IPS-NIHi11 (cell line): ENCODE measurements at regions not wholly inside any gene's neighbourhood (a gene's known extent, or its start where the extent isn't known, plus 50 kb on each side); places are given as distances from the start of the nearest gene placed in this dataset.
"Not testable (repeated sequence)": the region's sequence is repeated elsewhere in the genome, so short reads cannot be mapped to it uniquely, and the experiment has no call there.

Experiments
- DNase-seq: peaks from one replicate; pipeline ENCODE4 v3.0.0; 2012; ENCODE audit warnings: mixed read lengths, low spot score

- DNase-seq = no peak
These were observed 286.4 kb downstream of the PRDM5 start for GRCh38 chr4:120636120-120636630.

- DNase-seq = no peak
These were observed 288.7 kb downstream of the PRDM5 start for GRCh38 chr4:120633810-120634209.

DNA sequence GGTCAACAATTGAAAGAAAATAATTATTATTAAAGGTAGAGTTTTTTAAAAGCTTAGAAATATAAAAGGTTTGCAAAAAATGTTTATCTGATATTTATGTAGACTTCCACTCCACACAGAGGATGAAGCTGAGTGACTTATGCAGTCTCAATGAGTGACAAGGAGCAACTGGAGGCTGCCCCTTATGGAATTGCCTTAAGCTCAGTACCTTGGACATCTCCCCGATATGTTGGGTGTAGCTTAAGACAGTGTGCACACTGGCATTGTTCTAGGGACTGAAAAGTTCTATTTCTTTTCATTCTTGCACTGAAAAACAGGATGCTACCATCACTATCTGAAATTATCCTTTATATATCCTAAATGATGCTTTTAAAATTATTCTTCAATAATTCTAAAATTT is 292.1 kb downstream of the PRDM5 start:
- peak; percentile 23 for DNase-seq

DNA sequence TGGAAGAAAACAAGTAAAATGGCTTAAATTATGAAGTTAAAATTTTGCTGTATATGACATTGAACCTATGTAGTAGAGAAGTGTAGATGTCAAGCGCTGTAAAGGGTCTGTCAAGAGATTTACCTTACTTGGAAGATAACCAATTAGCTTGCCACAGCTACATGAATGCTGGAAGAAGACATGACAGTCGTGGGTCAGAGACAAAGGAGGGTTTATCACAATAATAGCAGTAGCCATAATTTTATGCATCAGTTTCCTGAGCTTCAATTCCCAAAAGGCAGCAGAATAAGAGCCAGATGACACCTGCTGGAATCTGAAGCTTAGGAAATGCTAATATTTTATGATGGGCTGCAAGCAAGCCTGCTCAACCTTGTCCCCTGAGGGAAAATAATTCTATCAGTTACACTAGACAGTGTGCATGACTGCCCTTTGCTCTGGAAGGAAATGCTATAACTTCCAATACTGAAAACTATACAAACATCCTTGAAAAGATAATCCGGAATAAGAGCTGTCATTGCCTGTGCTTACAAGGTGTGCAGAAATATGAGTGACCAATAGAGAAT is 292.9 kb downstream of the PRDM5 start:
- DNase-seq = no peak

GRCh38 chr4:120622601-120623000 is 299.9 kb downstream of the PRDM5 start:
- no peak for DNase-seq

DNA sequence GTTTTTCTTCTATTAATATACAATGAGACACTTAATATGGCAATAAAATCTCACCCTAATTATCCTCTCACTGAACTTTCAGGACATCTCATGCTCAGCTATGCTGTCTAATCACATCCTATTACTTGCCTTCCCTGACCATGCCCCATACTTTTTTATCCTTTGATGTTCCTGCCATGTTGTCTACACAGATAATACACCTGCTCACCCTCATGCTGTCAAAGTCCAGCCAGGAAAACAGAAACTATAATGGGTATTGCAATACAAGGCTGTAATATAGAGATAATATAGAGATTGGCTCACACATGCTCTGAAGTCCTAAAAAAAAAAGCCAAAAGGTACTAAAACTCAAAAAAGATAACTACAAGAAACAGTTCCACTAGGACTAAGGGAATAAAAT is 305.4 kb downstream of the PRDM5 start:
- DNase-seq = no peak

- DNase-seq = no peak
These were observed 306.5 kb downstream of the PRDM5 start for GRCh38 chr4:120616041-120616440.

DNA sequence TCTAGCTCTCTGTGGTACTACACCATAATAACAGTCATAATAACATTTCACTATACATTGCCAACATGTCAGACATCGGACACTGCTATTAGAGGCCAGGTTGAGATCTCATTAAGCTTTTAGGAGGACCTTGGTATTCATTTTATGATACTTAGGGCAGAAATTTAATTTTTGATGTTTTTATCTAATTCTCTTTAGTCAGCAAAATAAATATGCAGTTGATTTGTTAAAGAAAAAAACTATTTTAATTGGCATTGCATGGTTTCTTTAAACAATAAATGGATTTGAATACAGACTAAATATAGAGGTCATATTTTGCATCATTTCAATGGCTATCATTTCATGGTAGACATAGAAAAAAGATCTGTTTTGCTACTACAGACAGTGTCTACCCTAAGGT is 308.7 kb downstream of the PRDM5 start:
- DNase-seq = no peak

DNA sequence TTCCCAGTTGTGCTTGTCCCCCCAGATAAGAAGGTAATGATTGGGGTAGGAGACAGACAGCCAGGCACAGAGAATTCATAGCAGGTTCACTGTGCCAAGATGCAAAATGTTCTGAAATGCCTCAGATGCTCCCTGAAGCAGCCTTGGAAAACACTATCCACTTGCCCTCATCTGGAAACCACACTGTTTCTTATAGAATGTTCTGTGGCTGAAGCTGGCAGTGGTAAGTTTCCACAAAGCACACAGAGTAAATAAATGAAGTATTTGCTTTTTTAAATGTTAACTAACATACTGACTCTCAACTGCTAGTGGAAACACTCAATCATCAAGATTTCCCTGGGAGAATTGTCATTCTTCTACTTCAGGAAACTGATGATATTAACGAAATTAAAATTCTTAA is 311.4 kb downstream of the PRDM5 start:
- no peak for DNase-seq

GRCh38 chr4:120591038-120591437 is 331.5 kb downstream of the PRDM5 start:
- no peak for DNase-seq

GRCh38 chr4:120589787-120590186 is 332.7 kb downstream of the PRDM5 start:
- DNase-seq = no peak

- no peak for DNase-seq
These were observed 353.8 kb downstream of the PRDM5 start for GRCh38 chr4:120568731-120569130.

GRCh38 chr4:120561648-120562047 is 360.9 kb downstream of the PRDM5 start:
- DNase-seq = no peak

DNA sequence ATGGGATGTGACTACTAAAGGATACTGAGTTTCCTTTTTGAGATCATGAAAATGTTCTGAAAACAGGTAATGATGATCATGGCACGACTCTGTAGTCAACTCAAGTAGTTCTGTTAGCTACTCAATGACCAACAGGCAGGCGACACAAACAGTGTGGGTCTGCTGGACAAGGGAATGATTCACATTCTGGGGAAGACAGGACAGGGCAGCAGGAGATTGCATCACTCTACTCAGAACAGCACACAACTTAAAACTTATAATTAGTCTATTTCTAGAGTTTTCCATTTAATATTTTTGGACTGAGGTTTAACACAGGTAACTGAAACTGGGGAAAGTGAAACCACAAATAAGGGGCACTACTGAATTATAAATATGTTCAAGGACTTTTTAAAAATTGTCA is 365.2 kb downstream of the PRDM5 start:
- no peak for DNase-seq

- DNase-seq = no peak
These were observed 367.5 kb downstream of the PRDM5 start for GRCh38 chr4:120555058-120555457.

DNA sequence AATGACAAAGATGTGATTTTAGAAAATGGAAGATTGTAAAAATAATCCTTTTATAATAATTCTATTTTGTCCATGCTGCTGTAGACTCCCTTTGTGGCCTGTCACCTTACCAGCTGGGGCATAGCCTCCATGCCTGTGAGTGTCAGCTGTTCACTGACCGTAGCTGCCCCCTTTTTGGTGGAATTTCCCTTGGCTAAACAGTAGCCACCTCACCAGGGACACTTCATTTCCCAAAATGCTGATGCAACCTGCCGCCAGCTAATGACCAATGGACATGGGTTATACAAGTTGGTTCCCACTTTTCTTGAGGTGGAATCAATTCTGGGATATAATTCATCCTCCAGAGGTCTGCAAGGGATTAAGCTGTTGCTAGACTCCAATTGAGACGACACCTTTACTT is 368.4 kb downstream of the PRDM5 start:
- DNase-seq = no peak

- not testable (repeated sequence) for DNase-seq
These were observed 371.8 kb downstream of the PRDM5 start for GRCh38 chr4:120550624-120551220.

GRCh38 chr4:120549011-120549570 is 373.4 kb downstream of the PRDM5 start:
- DNase-seq = no peak

DNA sequence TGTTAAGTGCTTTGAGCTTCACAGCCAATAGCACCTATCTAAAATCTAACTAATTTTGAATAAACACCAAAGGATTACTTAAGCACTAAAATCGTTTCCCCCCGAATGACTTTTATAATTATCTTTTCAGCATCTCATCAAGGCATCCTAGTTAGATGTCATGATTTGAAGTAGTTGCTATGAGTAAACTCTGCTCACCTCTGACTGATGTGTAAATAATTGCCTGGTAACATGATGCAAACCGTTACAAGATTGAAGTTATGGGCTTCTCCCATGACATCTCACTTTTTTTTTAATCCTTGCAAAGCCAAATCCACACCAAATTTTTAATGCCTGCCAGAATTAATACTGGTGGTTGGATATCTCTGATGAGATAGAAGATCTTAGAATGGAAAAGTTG is 377.1 kb downstream of the PRDM5 start:
- no peak for DNase-seq

- no peak for DNase-seq
These were observed 377.7 kb downstream of the PRDM5 start for GRCh38 chr4:120544838-120545237.

DNA sequence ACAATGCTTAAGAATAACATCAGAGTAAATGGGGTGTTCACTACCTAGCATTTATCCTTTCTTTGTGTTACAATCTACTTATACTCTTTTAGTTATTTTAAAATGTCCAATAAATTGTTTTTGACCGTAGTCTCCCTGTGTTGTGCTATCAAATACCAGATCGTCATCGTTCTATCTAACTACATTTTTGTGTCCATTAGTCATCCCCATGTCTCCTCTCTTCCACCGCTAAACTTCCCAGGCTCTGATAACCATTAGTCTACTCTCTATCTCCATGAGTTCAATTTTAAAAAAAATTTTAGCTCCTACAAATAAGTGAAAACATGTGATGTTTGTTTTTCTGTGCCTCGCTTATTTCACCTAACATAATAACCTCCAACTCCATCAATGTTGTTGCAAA is 381.9 kb downstream of the PRDM5 start:
- DNase-seq = no peak

DNA sequence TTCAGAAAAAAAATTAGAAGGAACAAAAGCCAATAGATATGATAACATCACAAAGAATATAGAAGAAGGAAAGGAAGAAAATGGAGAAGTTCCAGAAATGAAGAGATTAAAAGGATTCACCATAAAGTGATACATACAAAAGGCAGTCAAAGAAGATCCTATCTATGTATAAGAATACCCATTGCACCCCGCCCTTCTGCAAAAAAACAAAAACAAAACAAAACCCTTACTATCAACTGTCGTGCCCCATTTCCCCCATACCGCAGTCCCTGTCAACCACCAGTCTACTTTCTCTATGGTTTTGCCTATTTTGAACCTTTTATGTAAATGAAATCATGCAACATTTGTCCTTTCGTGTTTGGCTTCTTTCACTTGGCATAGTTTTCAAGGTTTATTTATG is 385.6 kb downstream of the PRDM5 start:
- DNase-seq = no peak

GRCh38 chr4:120528428-120528827 is 394.1 kb downstream of the PRDM5 start:
- DNase-seq = no peak

DNA sequence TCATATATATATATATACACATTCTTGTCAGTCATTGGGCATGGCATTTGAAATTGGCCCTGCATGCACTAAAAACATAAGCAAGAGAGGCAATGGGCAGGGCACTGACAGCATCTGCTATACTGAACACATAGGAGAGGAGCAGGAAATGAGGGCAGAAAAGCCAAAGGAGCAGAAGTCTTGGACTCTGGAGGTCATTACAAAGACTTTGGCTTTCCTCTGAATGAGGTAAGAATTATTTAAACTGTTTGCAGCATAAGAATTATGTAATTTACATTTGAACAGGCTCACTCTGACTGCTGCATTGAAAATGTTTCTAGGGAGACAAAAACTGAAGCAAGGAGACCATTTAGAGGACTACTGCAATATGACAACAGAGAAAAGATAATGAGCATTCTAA is 396.5 kb downstream of the PRDM5 start:
- DNase-seq = no peak
